Activated CD8-positive, alpha-beta memory T cell treated with anti-CD3 and anti-CD28 coated beads for 48 hours (primary cell): ENCODE measurements at regions not wholly inside any gene's neighbourhood (a gene's known extent, or its start where the extent isn't known, plus 50 kb on each side); places are given as distances from the start of the nearest gene placed in this dataset.
"Not testable (repeated sequence)": the region's sequence is repeated elsewhere in the genome, so short reads cannot be mapped to it uniquely, and the experiment has no call there.

Experiments
- DNase-seq, 3 experiments: peaks; one replicate each; pipeline ENCODE4 v3.0.0-alpha.2; 2020; ENCODE audit warnings: low read depth in 2 of 3, low spot score in 2 of 3

GRCh38 chr4:118587116-118587831 is 97.9 kb upstream of the METTL14 start:
- no peak for DNase-seq

- DNase-seq = no peak
Observed at GRCh38 chr4:118587946-118588345, 97.2 kb upstream of the METTL14 start.

- DNase-seq = no peak
Observed at GRCh38 chr4:118589471-118590055, 95.6 kb upstream of the METTL14 start.

- peak; percentile 97 to 99 (median 98) for DNase-seq
Observed at GRCh38 chr4:118591339-118592046, 93.7 kb upstream of the METTL14 start.

- DNase-seq = not testable (repeated sequence)
Observed at GRCh38 chr4:118592289-118592688, 92.9 kb upstream of the METTL14 start.

GRCh38 chr4:118595883-118596282 is 89.3 kb upstream of the METTL14 start:
- not testable (repeated sequence) for DNase-seq

GRCh38 chr4:118625097-118625496 is 60.1 kb upstream of the METTL14 start:
- not testable (repeated sequence) for DNase-seq

GRCh38 chr4:118629697-118630096 is 55.5 kb upstream of the METTL14 start:
- not testable (repeated sequence) for DNase-seq

GRCh38 chr4:118630897-118631296 is 54.3 kb upstream of the METTL14 start:
- DNase-seq = not testable (repeated sequence)

- DNase-seq = not testable (repeated sequence)
Observed at GRCh38 chr4:118631321-118632050, 53.7 kb upstream of the METTL14 start.

GRCh38 chr4:118633476-118633875 is 51.7 kb upstream of the METTL14 start:
- not testable (repeated sequence) for DNase-seq

GRCh38 chr4:118634126-118634875 is 50.9 kb upstream of the METTL14 start:
- DNase-seq = not testable (repeated sequence)
